VCaP (cell line): ENCODE measurements at regions not wholly inside any gene's neighbourhood (a gene's known extent, or its start where the extent isn't known, plus 50 kb on each side); places are given as distances from the start of the nearest gene placed in this dataset.
A peak's percentile ranks its signal among the peaks of the same experiment; 100 is the strongest.

Experiments
- H3K27ac ChIP-seq: fragments of 450-650 bp; 2 replicates; pipeline ENCODE4 v1.5.1; 2017
- CTCF ChIP-seq: fragments of 450-650 bp; conservative IDR thresholded peaks from 2 replicates; pipeline ENCODE4 v1.5.1; 2017; ENCODE audit warnings: mild to moderate bottlenecking, moderate library complexity

DNA sequence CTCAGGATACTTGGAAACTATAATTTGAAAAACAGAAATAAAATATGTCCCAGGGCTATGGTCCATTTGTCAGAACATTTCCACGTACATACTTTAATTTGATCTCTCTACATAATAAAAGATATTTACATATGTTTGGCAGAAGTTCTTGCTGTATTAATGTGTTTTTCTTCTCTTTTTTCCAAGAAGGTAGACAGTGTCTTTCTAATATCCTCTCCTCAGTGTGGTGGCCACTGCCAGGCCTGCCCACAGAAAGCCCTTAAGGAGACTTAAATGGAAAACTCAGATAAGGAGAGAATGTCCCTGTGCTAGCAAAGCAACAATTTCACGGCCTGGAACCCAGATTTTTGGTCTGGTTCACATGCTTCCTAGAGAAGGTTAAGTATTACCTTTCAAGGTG is 76.5 kb upstream of the ARHGEF26 start:
- no peak for TF ChIP-seq CTCF
- no peak overlapping the region for H3K27ac ChIP-seq

DNA sequence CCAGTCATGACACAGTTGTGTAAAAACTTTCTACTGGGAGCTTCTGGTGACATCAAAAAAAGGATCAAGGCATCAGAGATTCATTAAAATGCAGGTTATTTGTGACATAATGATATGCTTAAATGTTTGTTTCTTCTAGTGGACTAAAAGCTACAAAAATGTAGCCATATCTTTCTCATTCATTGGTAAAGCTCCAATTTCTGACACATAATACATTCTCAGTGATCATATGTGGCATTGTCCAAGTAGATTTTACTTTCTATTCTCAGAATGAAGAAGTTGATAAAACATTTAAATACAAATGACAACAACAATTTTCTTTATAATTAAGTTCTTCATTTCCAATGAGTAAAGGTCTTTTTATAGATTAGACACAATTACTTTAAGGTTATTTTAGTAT is 71.0 kb upstream of the ARHGEF26 start:
- TF ChIP-seq CTCF, result no peak
- no peak overlapping the region for H3K27ac ChIP-seq

DNA sequence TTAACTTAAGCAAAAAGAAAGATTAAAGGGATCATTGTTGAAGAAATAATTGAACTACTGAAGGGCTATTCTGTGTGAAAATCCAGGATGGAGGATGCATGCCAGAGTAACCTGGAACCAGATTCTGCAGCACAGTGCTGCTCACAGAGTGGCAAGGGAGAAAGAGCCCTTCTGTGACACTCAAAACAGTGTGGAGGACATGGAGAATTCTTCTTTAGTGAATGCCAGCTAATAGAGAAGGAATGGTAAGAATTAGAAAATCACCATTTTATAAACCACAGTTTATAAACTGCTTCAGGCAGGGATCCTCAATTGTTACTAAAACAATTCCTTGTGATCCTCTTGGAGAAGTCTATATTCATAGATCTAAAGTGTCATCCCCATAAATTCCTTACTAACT is 70.4 kb upstream of the ARHGEF26 start:
- no peak for TF ChIP-seq CTCF
- no peak overlapping the region for H3K27ac ChIP-seq

GRCh38 chr3:154059833-154060232 is 61.4 kb upstream of the ARHGEF26 start:
- peak overlapping the region; percentile 93 for H3K27ac ChIP-seq
- no peak for TF ChIP-seq CTCF

DNA sequence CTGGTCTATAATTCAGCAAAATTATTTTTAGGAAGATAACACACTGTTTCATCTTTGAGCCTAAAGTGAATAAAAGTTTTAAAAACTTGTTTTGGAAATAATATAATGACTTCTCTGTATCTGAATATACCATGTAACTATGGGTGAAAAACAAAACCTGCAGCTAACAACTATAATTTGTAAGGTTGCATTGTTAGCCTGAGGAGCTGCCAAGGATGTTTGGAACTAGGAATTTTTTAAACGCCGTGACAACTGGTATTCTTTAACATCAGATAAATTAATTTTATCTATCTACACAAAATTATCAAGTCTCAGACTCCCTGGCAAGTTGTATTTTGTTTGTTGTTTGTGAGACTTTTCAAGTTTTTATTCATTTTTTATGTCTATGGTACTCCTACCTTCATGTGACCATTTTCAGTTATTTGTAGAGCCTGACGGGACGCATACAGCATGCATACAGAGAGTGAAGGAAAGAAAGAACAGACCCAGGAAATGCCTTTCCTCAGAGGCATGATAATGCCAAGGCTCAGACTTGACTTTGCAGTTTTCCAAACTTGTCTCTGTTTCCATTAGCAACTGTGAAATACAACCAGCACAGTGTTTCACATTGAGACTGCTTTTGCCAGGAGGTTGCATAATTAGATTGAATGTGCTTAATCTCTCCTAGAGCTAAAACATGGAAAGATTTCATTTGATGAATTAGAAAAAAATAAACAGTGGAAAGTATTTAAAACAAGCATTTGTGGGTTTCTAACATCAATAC is 60.8 kb upstream of the ARHGEF26 start:
- peak overlapping the region; percentile 93 for H3K27ac ChIP-seq
- no peak for TF ChIP-seq CTCF

GRCh38 chr3:154061001-154061370 is 60.2 kb upstream of the ARHGEF26 start:
- H3K27ac ChIP-seq, result peak overlapping the region; percentile 93

DNA sequence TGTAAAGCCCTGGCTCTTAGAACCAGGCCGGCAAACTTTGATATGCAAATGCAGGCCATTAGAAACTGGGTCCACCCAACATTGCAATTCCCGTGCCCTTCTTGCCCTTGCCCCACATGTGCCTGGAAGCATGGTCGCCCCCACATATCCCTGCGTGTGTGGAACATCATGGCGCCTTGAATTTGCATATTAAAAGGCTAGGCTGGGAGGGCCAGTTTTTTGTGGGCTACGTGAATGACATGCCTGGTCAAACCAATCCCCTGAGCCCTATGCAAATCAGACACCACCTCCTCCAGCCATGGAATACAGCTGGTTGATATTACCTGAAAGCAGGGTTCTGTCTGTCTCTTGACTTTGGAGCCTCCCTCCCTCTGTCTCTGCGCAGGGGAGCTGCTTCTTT is 58.7 kb upstream of the ARHGEF26 start:
- H3K27ac ChIP-seq, result no peak overlapping the region
- TF ChIP-seq CTCF, result no peak

More at GRCh38 chr3:154061001-154061370, 60.2 kb upstream of the ARHGEF26 start:
- no peak for TF ChIP-seq CTCF
